Endothelial cell (in vitro differentiated cells): ENCODE measurements at regions not wholly inside any gene's neighbourhood (a gene's known extent, or its start where the extent isn't known, plus 50 kb on each side); places are given as distances from the start of the nearest gene placed in this dataset.

Experiments
- DNase-seq: peaks from one replicate; pipeline ENCODE4 v3.0.0; 2021; ENCODE audit warnings: low spot score
- H3K27ac Mint-ChIP-seq: one replicate; pipeline ENCODE4 v1.8.0; 2021; ENCODE audit warnings: mixed read lengths, inconsistent platforms; ENCODE audit not compliant: unreplicated experiment
- H3K27me3 Mint-ChIP-seq: one replicate; pipeline ENCODE4 v1.8.0; 2021; ENCODE audit warnings: mild to moderate bottlenecking, moderate library complexity, mixed read lengths, inconsistent platforms; ENCODE audit not compliant: unreplicated experiment
- H3K36me3 Mint-ChIP-seq: one replicate; pipeline ENCODE4 v1.8.0; 2021; ENCODE audit warnings: mild to moderate bottlenecking, low read depth, mixed read lengths, inconsistent platforms; ENCODE audit not compliant: unreplicated experiment
- H3K4me1 Mint-ChIP-seq: one replicate; pipeline ENCODE4 v1.8.0; 2021; ENCODE audit warnings: mild to moderate bottlenecking, mixed read lengths, inconsistent platforms; ENCODE audit not compliant: unreplicated experiment
- H3K4me3 Mint-ChIP-seq: one replicate; pipeline ENCODE4 v1.8.0; 2021; ENCODE audit warnings: mild to moderate bottlenecking, mixed read lengths, inconsistent platforms; ENCODE audit not compliant: unreplicated experiment
- H3K9me3 Mint-ChIP-seq: one replicate; pipeline ENCODE4 v1.8.0; 2021; ENCODE audit warnings: mixed read lengths, inconsistent platforms; ENCODE audit not compliant: unreplicated experiment
- CTCF ChIP-seq: fragments of 200-600 bp; sonication (generic); IDR thresholded peaks from one replicate; pipeline ENCODE4 v1.5.0; 2021; ENCODE audit warnings: antibody characterized with exemption; ENCODE audit not compliant: unreplicated experiment

GRCh38 chr9:99300103-99300439 lies 78.0 kb downstream of the SEC61B start:
- Mint-ChIP-seq H3K4me3 (no peak overlapping the region), H3K36me3 (no peaks in the 10 kb centered on the region), H3K4me1 (peaks cover 32% of the 10 kb centered on the region), H3K9me3 (no peaks in the 10 kb centered on the region), H3K27ac (no peak overlapping the region), H3K27me3 (peaks cover 6% of the 10 kb centered on the region)
- no peak for DNase-seq
- TF ChIP-seq CTCF, result no peak

- Mint-ChIP-seq H3K4me3 (no peak overlapping the region), H3K27ac (no peak overlapping the region), H3K36me3 (no peaks in the 10 kb centered on the region), H3K4me1 (peaks cover 32% of the 10 kb centered on the region), H3K9me3 (no peaks in the 10 kb centered on the region), H3K27me3 (peaks cover 7% of the 10 kb centered on the region)
- no peak for DNase-seq
- TF ChIP-seq CTCF, result no peak
Observed at GRCh38 chr9:99300603-99301002, 78.5 kb downstream of the SEC61B start.

- no peaks in the 10 kb centered on the region for H3K36me3 Mint-ChIP-seq
Observed at GRCh38 chr9:99303177-99303576, 81.1 kb downstream of the SEC61B start.

GRCh38 chr9:99305124-99305523 lies 83.0 kb downstream of the SEC61B start:
- Mint-ChIP-seq H3K9me3 (no peaks in the 10 kb centered on the region), H3K36me3 (no peaks in the 10 kb centered on the region), H3K27me3 (peaks cover 7% of the 10 kb centered on the region), H3K4me3 (no peak overlapping the region), H3K4me1 (peaks cover 7% of the 10 kb centered on the region), H3K27ac (no peak overlapping the region)
- DNase-seq, result no peak
- TF ChIP-seq CTCF, result no peak

More at GRCh38 chr9:99303177-99303576, 81.1 kb downstream of the SEC61B start:
- Mint-ChIP-seq H3K4me3 (no peak overlapping the region), H3K27me3 (peaks cover 7% of the 10 kb centered on the region), H3K4me1 (peaks cover 19% of the 10 kb centered on the region), H3K27ac (no peak overlapping the region), H3K9me3 (no peaks in the 10 kb centered on the region)
- TF ChIP-seq CTCF, result no peak
- DNase-seq, result no peak

- Mint-ChIP-seq H3K4me1 (peaks cover 4% of the 10 kb centered on the region), H3K4me3 (no peak overlapping the region), H3K9me3 (no peaks in the 10 kb centered on the region), H3K27me3 (peaks cover 5% of the 10 kb centered on the region), H3K36me3 (no peaks in the 10 kb centered on the region), H3K27ac (no peak overlapping the region)
- no peak for DNase-seq
- no peak for TF ChIP-seq CTCF
Observed at GRCh38 chr9:99305820-99306811, 84.0 kb downstream of the SEC61B start.
